ENCODE measurements at regions not wholly inside any gene's neighbourhood (a gene's known extent, or its start where the extent isn't known, plus 50 kb on each side); places are given as distances from the start of the nearest gene placed in this dataset.
"Not testable (repeated sequence)": the region's sequence is repeated elsewhere in the genome, so short reads cannot be mapped to it uniquely, and the experiment has no call there.

GRCh38 chr6:76839505-76839904, 623.8 kb downstream of the HTR1B start:
- no peak for FAIRE-seq

- FAIRE-seq: no peak
These were observed 625.7 kb downstream of the HTR1B start for GRCh38 chr6:76837564-76837963.

- FAIRE-seq: no peak
These were observed 627.6 kb downstream of the HTR1B start for GRCh38 chr6:76835695-76836094.

GRCh38 chr6:76835293-76835692, 628.0 kb downstream of the HTR1B start:
- no peak for FAIRE-seq

GRCh38 chr6:76834399-76834798, 628.9 kb downstream of the HTR1B start:
- peak; percentile 67 for FAIRE-seq

GRCh38 chr6:76831299-76831698, 632.0 kb downstream of the HTR1B start:
- no peak for FAIRE-seq

- FAIRE-seq: not testable (repeated sequence)
These were observed 639.7 kb downstream of the HTR1B start for GRCh38 chr6:76823578-76823977.

GRCh38 chr6:76818451-76818850, 644.8 kb downstream of the HTR1B start:
- FAIRE-seq: no peak

GRCh38 chr6:76817429-76817828, 645.9 kb downstream of the HTR1B start:
- no peak for FAIRE-seq

GRCh38 chr6:76814496-76815458, 648.5 kb downstream of the HTR1B start:
- no peak for FAIRE-seq

- no peak for FAIRE-seq
These were observed 653.0 kb downstream of the HTR1B start for GRCh38 chr6:76810286-76810685.

- no peak for FAIRE-seq
These were observed 660.2 kb downstream of the HTR1B start for GRCh38 chr6:76803038-76803580.

GRCh38 chr6:76792394-76792793, 670.9 kb downstream of the HTR1B start:
- FAIRE-seq: no peak

GRCh38 chr6:76790881-76791280, 672.4 kb downstream of the HTR1B start:
- no peak for FAIRE-seq

- FAIRE-seq: no peak
These were observed 673.1 kb downstream of the HTR1B start for GRCh38 chr6:76790045-76790796.

GRCh38 chr6:76789580-76789979, 673.7 kb downstream of the HTR1B start:
- no peak for FAIRE-seq

- FAIRE-seq: no peak
These were observed 675.1 kb downstream of the HTR1B start for GRCh38 chr6:76788155-76788554.

- no peak for FAIRE-seq
These were observed 684.2 kb downstream of the HTR1B start for GRCh38 chr6:76779068-76779467.

- no peak for FAIRE-seq
These were observed 686.4 kb downstream of the HTR1B start for GRCh38 chr6:76776876-76777275.

- FAIRE-seq: no peak
These were observed 688.4 kb downstream of the HTR1B start for GRCh38 chr6:76774781-76775384.

GRCh38 chr6:76772951-76773350, 690.3 kb downstream of the HTR1B start:
- FAIRE-seq: no peak

GRCh38 chr6:76771059-76771634, 692.1 kb downstream of the HTR1B start:
- no peak for FAIRE-seq

GRCh38 chr6:76770281-76770680, 693.0 kb downstream of the HTR1B start:
- FAIRE-seq: no peak

Data from A204.1 (cell line).